Upper lobe of left lung (tissue), 4 donors: ENCODE measurements at regions not wholly inside any gene's neighbourhood (a gene's known extent, or its start where the extent isn't known, plus 50 kb on each side); places are given as distances from the start of the nearest gene placed in this dataset.

Experiments used
- CTCF ChIP-seq, 6 experiments: fragments of 450-650 bp in 4 of 6; fragments of 200-600 bp in 2 of 6; sonication (generic) in 2 of 6; IDR thresholded peaks; one replicate each; pipeline ENCODE4 v1.5.1; 2016 to 2019; ENCODE audit warnings: antibody characterized with exemption in 6 of 6
- EP300 ChIP-seq, 4 donors: sonication (generic); formaldehyde crosslinking; IDR thresholded peaks; one replicate each; pipeline ENCODE4 v1.5.1; 2017; ENCODE audit warnings: antibody characterized with exemption in 4 of 4, control low read depth in 2 of 4

GRCh38 chr2:161100211-161100895, 59.9 kb upstream of the TANK start:
- no peak for TF ChIP-seq CTCF (IDR thresholded peaks at IDR 0.05)
- no peak for TF ChIP-seq EP300 (IDR thresholded peaks at IDR 0.05)
